ENCODE measurements at regions not wholly inside any gene's neighbourhood (a gene's known extent, or its start where the extent isn't known, plus 50 kb on each side); places are given as distances from the start of the nearest gene placed in this dataset.

DNA sequence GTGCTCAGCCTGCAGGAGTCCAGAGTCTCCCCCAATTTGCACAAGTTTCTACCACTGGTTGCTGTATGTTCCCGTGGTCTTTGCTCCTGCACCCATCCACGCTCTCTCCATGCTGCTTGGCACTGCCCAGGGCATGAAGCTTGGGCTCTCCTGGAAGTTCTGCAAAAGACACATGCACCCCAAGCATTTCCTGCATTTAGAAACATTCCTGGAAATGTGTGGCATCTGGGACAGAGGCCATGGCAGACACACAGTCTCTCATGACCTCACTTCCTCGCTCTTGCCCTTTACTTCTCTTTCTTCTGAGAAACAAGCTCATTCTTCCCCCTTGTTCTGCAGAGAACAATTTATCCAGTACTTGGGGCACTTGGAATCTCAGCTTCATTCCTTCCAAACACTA is 489.5 kb downstream of the BUD13 start:
- no peak overlapping the region for H3K27ac ChIP-seq
- no peak for DNase-seq
- no peaks in the 10 kb centered on the region for H3K4me1 ChIP-seq
- no peak overlapping the region for H3K4me3 ChIP-seq
- intact Hi-C loops (cut with DNase I; ENCODE audit: low total_unique reads), result no loop called here
- 87 to 97% methylated on average over 3 of the region's 3 CpGs for WGBS, 2 donors
- TF ChIP-seq CTCF (IDR thresholded peaks at IDR 0.05) (no peak), POLR2A (IDR thresholded peaks at IDR 0.05) (no peak)
- no peaks in the 10 kb centered on the region for H3K9me3 ChIP-seq
- H3K36me3 ChIP-seq (ENCODE audit: low read depth, missing control alignments), result no peaks in the 10 kb centered on the region
- H3K27me3 ChIP-seq, result no peaks in the 10 kb centered on the region

DNA sequence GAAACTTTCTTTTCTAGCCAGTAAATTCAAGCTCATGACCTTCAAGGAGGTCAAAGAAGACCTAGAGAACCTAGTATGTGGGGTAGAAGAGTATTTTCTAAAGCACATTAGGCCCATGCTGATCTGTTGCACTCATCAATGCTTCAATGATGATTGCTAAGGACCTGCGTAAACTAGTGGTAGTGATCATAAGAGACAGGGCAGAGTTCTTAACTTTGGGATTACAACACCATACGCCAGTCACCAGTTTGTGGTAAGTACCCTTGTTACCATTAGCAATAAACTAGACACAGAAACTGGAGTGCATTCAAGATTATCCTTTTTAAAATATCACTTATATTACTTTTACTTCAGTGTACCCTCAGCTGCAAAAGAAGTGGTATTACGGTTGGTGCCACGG is 490.3 kb downstream of the BUD13 start:
- H3K27ac ChIP-seq, result no peak overlapping the region
- no peak overlapping the region for H3K4me3 ChIP-seq
- no peaks in the 10 kb centered on the region for H3K27me3 ChIP-seq
- intact Hi-C loops (cut with DNase I; ENCODE audit: low total_unique reads), result no loop called here
- no peaks in the 10 kb centered on the region for H3K9me3 ChIP-seq
- no peaks in the 10 kb centered on the region for H3K4me1 ChIP-seq
- no peak for DNase-seq
- TF ChIP-seq CTCF (IDR thresholded peaks at IDR 0.05) (no peak), POLR2A (IDR thresholded peaks at IDR 0.05) (no peak)
- no peaks in the 10 kb centered on the region for H3K36me3 ChIP-seq (ENCODE audit: low read depth, missing control alignments)
- 95 to 96% methylated on average over 4 of the region's 4 CpGs for WGBS, 2 donors

GRCh38 chr11:116281173-116282160 is 491.3 kb downstream of the BUD13 start:
- no peak for DNase-seq
- Histone ChIP-seq H3K36me3 (ENCODE audit: low read depth, missing control alignments) (no peaks in the 10 kb centered on the region), H3K9me3 (no peaks in the 10 kb centered on the region), H3K27me3 (no peaks in the 10 kb centered on the region), H3K4me3 (no peak overlapping the region), H3K27ac (no peak overlapping the region), H3K4me1 (no peaks in the 10 kb centered on the region)
- WGBS, 2 donors, result 89 to 90% methylated on average over 13 of the region's 13 CpGs
- TF ChIP-seq POLR2A (IDR thresholded peaks at IDR 0.05), result no peak
- TF ChIP-seq CTCF (IDR thresholded peaks at IDR 0.05), result no peak
- intact Hi-C loops (cut with DNase I; ENCODE audit: low total_unique reads), result no loop called here

DNA sequence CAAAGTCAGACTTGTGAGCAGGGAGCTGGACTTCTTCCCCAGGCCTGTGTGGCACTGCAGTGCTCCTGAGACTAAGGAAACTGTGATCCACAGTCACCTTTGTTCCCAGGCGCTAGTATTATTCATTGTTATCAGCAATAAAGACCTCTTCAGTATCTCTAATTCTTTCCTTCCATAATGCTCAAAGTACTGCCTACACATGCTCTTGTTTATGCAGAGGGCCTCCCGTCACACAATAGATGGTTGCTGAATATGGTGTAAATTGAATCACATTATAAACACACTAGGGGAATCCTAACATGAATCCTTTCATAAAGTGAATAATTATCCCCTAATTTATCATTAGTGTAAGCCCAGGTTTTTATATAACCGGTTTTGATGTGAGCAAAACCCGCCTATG is 493.3 kb downstream of the BUD13 start:
- Histone ChIP-seq H3K27ac (no peak overlapping the region), H3K36me3 (ENCODE audit: low read depth, missing control alignments) (no peaks in the 10 kb centered on the region), H3K9me3 (no peaks in the 10 kb centered on the region), H3K4me3 (no peak overlapping the region), H3K4me1 (no peaks in the 10 kb centered on the region), H3K27me3 (no peaks in the 10 kb centered on the region)
- intact Hi-C loops (cut with DNase I; ENCODE audit: low total_unique reads), result loop anchor here (10.0 kb wide), 1 partner anchor 945 kb away; no protein-coding TSS in a partner anchor
- WGBS, 2 donors, result 73 to 78% methylated on average over 4 of the region's 4 CpGs
- TF ChIP-seq CTCF (IDR thresholded peaks at IDR 0.05) (no peak), POLR2A (IDR thresholded peaks at IDR 0.05) (no peak)
- DNase-seq, result no peak
